Spleen (tissue), 11 donors: ENCODE measurements at regions not wholly inside any gene's neighbourhood (a gene's known extent, or its start where the extent isn't known, plus 50 kb on each side); places are given as distances from the start of the nearest gene placed in this dataset.
"Not testable (repeated sequence)": the region's sequence is repeated elsewhere in the genome, so short reads cannot be mapped to it uniquely, and the experiment has no call there.

Experiments used
- DNase-seq: peaks from one replicate; pipeline ENCODE4 v3.0.0-alpha.2; 2020
- H3K27ac ChIP-seq, 8 donors: fragments of 200-600 bp; sonication (generic) in 7 of 8; 1 replicate in 4 of 8; 2 replicates in 4 of 8; pipeline versions ENCODE4 v1.5.0 to v1.8.0; 2016 to 2021; ENCODE audit warnings: inconsistent platforms in 4 of 8, mild to moderate bottlenecking in 4 of 8, moderate library complexity in 1 of 8
- H3K27me3 ChIP-seq, 7 donors: fragments of 200-600 bp; sonication (generic) in 6 of 7; replicated peaks in 1 of 7; 1 replicate in 4 of 7; 2 replicates in 3 of 7; pipeline versions ENCODE4 v1.5.0 to v1.8.0; 2016 to 2021; ENCODE audit warnings: inconsistent platforms in 3 of 7, mild to moderate bottlenecking in 1 of 7
- H3K36me3 ChIP-seq, 6 donors: fragments of 200-600 bp; sonication (generic) in 5 of 6; 1 replicate in 4 of 6; 2 replicates in 2 of 6; pipeline versions ENCODE4 v1.5.0 to v1.8.0; 2016 to 2021; ENCODE audit warnings: inconsistent platforms in 2 of 6
- H3K4me1 ChIP-seq, 6 donors: fragments of 200-600 bp; sonication (generic) in 5 of 6; 1 replicate in 3 of 6; 2 replicates in 3 of 6; pipeline versions ENCODE4 v1.5.0 to v1.8.0; 2016 to 2021; ENCODE audit warnings: inconsistent platforms in 3 of 6
- H3K4me3 ChIP-seq, 8 donors: fragments of 200-600 bp; sonication (generic) in 7 of 8; 1 replicate in 4 of 8; 2 replicates in 4 of 8; pipeline versions ENCODE4 v1.5.0 to v1.8.0; 2016 to 2021; ENCODE audit warnings: inconsistent platforms in 4 of 8, mild to moderate bottlenecking in 4 of 8, moderate library complexity in 2 of 8
- H3K9me3 ChIP-seq, 8 donors: fragments of 200-600 bp; sonication (generic) in 7 of 8; 1 replicate in 4 of 8; 2 replicates in 4 of 8; pipeline versions ENCODE4 v1.5.0 to v1.8.0; 2016 to 2021; ENCODE audit warnings: inconsistent platforms in 4 of 8
- CTCF ChIP-seq, 11 experiments: fragments of 200-600 bp in 7 of 11; fragments of 450-650 bp in 4 of 11; sonication (generic) in 4 of 11; IDR thresholded peaks in 8 of 11; conservative IDR thresholded peaks in 3 of 11; 1 replicate in 7 of 11; 2 replicates in 4 of 11; pipeline versions ENCODE4 v1.4.0 to v1.8.0; 2016 to 2021; ENCODE audit warnings: antibody characterized with exemption in 11 of 11, inconsistent platforms in 4 of 11, mild to moderate bottlenecking in 1 of 11
- POLR2A ChIP-seq, 3 donors: fragments of 450-650 bp; IDR thresholded peaks; one replicate each; pipeline ENCODE4 v1.5.1; 2017; ENCODE audit warnings: antibody characterized with exemption in 3 of 3, mild to moderate bottlenecking in 1 of 3
- POLR2AphosphoS5 ChIP-seq, 3 donors: sonication (generic); formaldehyde crosslinking; IDR thresholded peaks; one replicate each; pipeline ENCODE4 v1.5.1; 2017; ENCODE audit warnings: antibody characterized with exemption in 3 of 3
- WGBS, 5 donors: extraction: QIAGEN DNeasy Blood & Tissue Kit in 3 of 5; methylation state at CpG; one replicate each; pipeline versions ENCODE4 v1.1.5 to v1.1.7; 2013 to 2018; 5-methylcytosine and 5-hydroxymethylcytosine counted together
- intact Hi-C: fragments of 100-400 bp; cut with DNase I; formaldehyde crosslinking; loops from one replicate; pipeline ENCODE4 v1.15.0; 2023; ENCODE audit warnings: low total_unique reads
- donor health status: healthy with polysubstance abuse.
- donor health status: DM: no; HTN: no; CAD: no; lungs with moderate emphysema.
- donor health status: DM: no; HTN: no; CAD: no.
- donor health status: Bipolar disorder and iron deficiency.
- donor health status: healthy.
- donor health status: DM: no; HTN: no; CAD: no.
- donor health status: DM: yes; HTN: yes; CAD: no.

DNA sequence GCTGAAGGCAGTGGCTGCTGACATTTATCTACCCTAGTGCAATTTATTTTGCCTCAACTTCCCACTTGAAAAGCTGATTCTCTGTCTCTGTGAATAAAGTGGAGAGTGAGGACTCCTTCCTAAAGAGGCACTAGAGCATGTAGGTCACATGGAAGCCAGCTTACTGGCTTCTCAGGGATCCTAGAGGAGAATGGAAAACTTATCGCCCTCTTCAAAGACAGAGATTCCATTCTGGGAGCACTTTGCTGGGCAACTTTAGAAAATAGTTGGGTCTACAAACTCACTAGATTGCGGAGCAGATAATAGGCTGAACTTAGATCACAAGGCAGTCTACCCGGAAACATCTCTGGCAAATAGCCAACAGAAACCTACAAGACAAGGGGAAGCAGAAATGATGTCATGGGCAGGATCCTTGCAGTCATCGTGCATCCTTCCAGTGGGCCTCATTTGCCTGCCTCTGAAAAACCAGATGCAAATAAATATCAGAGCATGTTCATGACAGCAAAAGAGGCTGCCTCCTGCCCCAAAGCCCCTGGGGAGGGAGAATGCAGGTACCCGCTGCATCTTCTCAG, 104.8 kb upstream of the BARHL2 start:
- no peak for TF ChIP-seq CTCF (IDR thresholded peaks at IDR 0.05 in 8 of 11, conservative IDR thresholded peaks at IDR 0.05 in 3 of 11)
- no peak for TF ChIP-seq POLR2AphosphoS5 (IDR thresholded peaks at IDR 0.05)
- TF ChIP-seq POLR2A (IDR thresholded peaks at IDR 0.05): no peak
- WGBS, 5 donors: 79 to 90% (median 82%) methylated on average over 5 of the region's 5 CpGs

DNA sequence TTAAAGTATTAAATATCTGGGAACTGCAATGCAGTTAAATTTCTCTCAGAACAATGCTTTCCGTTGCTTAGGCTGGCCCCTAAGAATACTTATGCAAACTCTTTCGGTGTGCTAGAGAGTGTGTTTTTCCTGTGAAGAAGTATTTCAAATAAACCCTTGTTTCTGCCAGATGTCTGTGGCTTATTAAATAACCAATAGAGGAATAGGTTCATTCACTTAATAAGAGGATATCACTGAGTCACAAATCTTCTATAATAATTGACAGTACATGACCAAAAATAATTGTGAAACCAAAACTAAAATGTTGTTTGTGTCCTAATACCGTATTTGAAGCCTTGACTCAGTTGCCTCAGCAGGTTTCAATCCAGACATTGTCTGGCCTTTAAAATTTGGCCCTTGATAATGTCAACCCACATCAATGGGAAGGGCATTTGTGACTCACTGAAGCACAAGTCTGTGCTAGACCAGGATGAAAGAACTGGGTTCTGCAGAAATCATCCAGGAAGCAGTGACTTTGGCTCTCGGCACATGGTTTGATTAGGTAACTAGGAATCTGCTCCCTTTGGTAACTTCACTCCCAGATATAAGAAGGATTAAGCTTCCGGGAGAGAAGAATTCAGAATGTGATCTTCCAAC, 104.2 kb upstream of the BARHL2 start:
- intact Hi-C loops: no loop called here
- H3K9me3 ChIP-seq: no peaks in the 10 kb centered on the region
- H3K4me1 ChIP-seq: no peaks in the 10 kb centered on the region
- TF ChIP-seq POLR2A (IDR thresholded peaks at IDR 0.05): no peak
- H3K27me3 ChIP-seq: peaks cover 0 to 7% (median 0%) of the 10 kb centered on the region in 7 donors
- DNase-seq: no peak
- H3K4me3 ChIP-seq: no peak overlapping the region
- WGBS, 5 donors: 78 to 88% (median 80%) methylated on average over 5 of the region's 5 CpGs
- H3K27ac ChIP-seq: no peak overlapping the region
- no peaks in the 10 kb centered on the region for H3K36me3 ChIP-seq

More for the DNA sequence above, 104.8 kb upstream of the BARHL2 start:
- no peak for DNase-seq
- H3K27ac ChIP-seq: no peak overlapping the region
- no peaks in the 10 kb centered on the region for H3K36me3 ChIP-seq
- peaks cover 0 to 7% (median 0%) of the 10 kb centered on the region in 7 donors for H3K27me3 ChIP-seq
- intact Hi-C loops: no loop called here
- no peak overlapping the region for H3K4me3 ChIP-seq
- no peaks in the 10 kb centered on the region for H3K9me3 ChIP-seq
- no peaks in the 10 kb centered on the region for H3K4me1 ChIP-seq

DNA sequence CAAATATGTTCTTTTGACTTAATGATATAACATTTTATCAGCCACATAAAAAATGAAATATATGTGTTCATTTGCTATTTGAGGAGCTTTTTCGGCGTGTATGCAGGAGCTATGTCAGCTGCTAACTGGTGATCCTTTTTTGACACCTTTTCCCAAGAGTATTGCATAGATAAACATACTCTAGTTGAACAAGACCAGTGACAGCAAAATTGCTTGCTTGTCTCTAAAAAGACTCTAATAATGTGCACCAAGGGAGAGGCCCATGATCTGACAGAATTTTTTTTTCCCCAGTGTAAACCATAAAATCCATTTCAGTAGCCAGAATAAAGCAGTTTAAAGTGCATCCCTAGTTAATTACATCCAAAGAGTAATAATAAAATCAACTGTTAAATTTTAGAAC, 103.6 kb upstream of the BARHL2 start:
- H3K9me3 ChIP-seq: no peaks in the 10 kb centered on the region
- H3K27ac ChIP-seq: no peak overlapping the region
- TF ChIP-seq POLR2AphosphoS5 (IDR thresholded peaks at IDR 0.05): no peak
- TF ChIP-seq CTCF (IDR thresholded peaks at IDR 0.05 in 8 of 11, conservative IDR thresholded peaks at IDR 0.05 in 3 of 11): no peak
- TF ChIP-seq POLR2A (IDR thresholded peaks at IDR 0.05): no peak
- WGBS, 5 donors: 89 to 98% (median 94%) methylated on average over 2 of the region's 2 CpGs
- peaks cover 0 to 7% (median 0%) of the 10 kb centered on the region in 7 donors for H3K27me3 ChIP-seq
- no peak for DNase-seq
- H3K4me1 ChIP-seq: no peaks in the 10 kb centered on the region
- intact Hi-C loops: no loop called here
- H3K4me3 ChIP-seq: no peak overlapping the region
- no peaks in the 10 kb centered on the region for H3K36me3 ChIP-seq

- no peaks in the 10 kb centered on the region for H3K36me3 ChIP-seq
- DNase-seq: no peak
- H3K4me3 ChIP-seq: no peak overlapping the region
- no peak overlapping the region for H3K27ac ChIP-seq
- no peaks in the 10 kb centered on the region for H3K9me3 ChIP-seq
- WGBS, 5 donors: 55 to 88% (median 80%) methylated on average over 2 to 3 of the region's 3 CpGs
- H3K4me1 ChIP-seq: no peaks in the 10 kb centered on the region
- TF ChIP-seq CTCF (IDR thresholded peaks at IDR 0.05 in 8 of 11, conservative IDR thresholded peaks at IDR 0.05 in 3 of 11): no peak
- TF ChIP-seq POLR2AphosphoS5 (IDR thresholded peaks at IDR 0.05): no peak
- no peak for TF ChIP-seq POLR2A (IDR thresholded peaks at IDR 0.05)
- intact Hi-C loops: no loop called here
- H3K27me3 ChIP-seq: peaks cover 0 to 14% (median 0%) of the 10 kb centered on the region in 7 donors
Measured at GRCh38 chr1:90817399-90817798, 100.3 kb upstream of the BARHL2 start.

DNA sequence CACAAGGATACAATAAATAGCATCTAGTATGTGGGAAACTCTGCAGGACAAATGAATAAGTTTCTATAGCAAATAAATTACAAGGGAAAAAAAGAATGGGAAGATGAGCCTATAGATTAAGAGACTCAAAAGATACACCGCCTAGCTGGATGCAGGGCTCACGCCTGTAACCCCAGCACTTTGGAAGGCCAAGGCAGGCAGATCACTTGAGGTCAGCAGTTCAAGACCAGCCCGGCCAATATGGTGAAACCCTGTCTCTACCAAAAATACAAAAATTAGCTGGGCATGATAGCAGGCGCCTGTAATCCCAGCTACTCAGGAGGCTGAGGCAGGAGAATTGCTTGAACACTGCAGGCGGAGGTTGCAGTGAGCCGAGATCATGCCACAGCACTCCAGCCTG, 95.1 kb upstream of the BARHL2 start:
- 74 to 88% (median 80%) methylated on average over 6 of the region's 6 CpGs for WGBS, 5 donors
- DNase-seq, H3K9me3 ChIP-seq, H3K27ac ChIP-seq, H3K4me3 ChIP-seq, H3K36me3 ChIP-seq, H3K4me1 ChIP-seq, intact Hi-C loops: not testable (repeated sequence)
- H3K27me3 ChIP-seq: peaks cover 0 to 12% (median 0%) of the 10 kb centered on the region in 7 donors

- H3K36me3 ChIP-seq, H3K9me3 ChIP-seq, intact Hi-C loops, H3K4me3 ChIP-seq, DNase-seq, H3K4me1 ChIP-seq, H3K27ac ChIP-seq: not testable (repeated sequence)
- WGBS, 5 donors: 59 to 90% (median 75%) methylated on average over 5 of the region's 5 CpGs
- H3K27me3 ChIP-seq: peaks cover 0 to 12% (median 0%) of the 10 kb centered on the region in 7 donors
Measured at GRCh38 chr1:90811444-90811950, 94.4 kb upstream of the BARHL2 start.
